Right renal pelvis (tissue), 4 donors: ENCODE measurements at regions not wholly inside any gene's neighbourhood (a gene's known extent, or its start where the extent isn't known, plus 50 kb on each side); places are given as distances from the start of the nearest gene placed in this dataset.

Experiments
- DNase-seq, 4 donors: peaks; one replicate each; pipeline ENCODE4 v3.0.0-alpha.2; 2013; ENCODE audit warnings: low read depth in 4 of 4, low spot score in 3 of 4, missing footprints in 1 of 4

GRCh38 chr7:126378642-126379041 lies 874.1 kb downstream of the GRM8 start:
- DNase-seq = no peak

- no peak for DNase-seq
Measured at GRCh38 chr7:126370038-126370668, 882.6 kb downstream of the GRM8 start.

- no peak for DNase-seq
Measured at GRCh38 chr7:126362746-126363145, 890.0 kb downstream of the GRM8 start.

GRCh38 chr7:126361183-126361582 lies 891.6 kb downstream of the GRM8 start:
- DNase-seq = no peak

GRCh38 chr7:126339813-126340212 lies 912.9 kb downstream of the GRM8 start:
- DNase-seq = no peak

- no peak for DNase-seq
Measured at GRCh38 chr7:126305671-126306070, 947.1 kb downstream of the GRM8 start.

GRCh38 chr7:126303926-126304325 lies 948.8 kb downstream of the GRM8 start:
- DNase-seq = no peak

GRCh38 chr7:126302639-126303038 lies 950.1 kb downstream of the GRM8 start:
- no peak for DNase-seq

GRCh38 chr7:126286317-126286716 lies 966.4 kb downstream of the GRM8 start:
- no peak for DNase-seq

GRCh38 chr7:126236261-126236660 lies 1016.5 kb downstream of the GRM8 start:
- no peak for DNase-seq

- DNase-seq = no peak
Measured at GRCh38 chr7:126228356-126229061, 1024.2 kb downstream of the GRM8 start.

GRCh38 chr7:126227643-126228042 lies 1025.1 kb downstream of the GRM8 start:
- DNase-seq = no peak

GRCh38 chr7:126227055-126227454 lies 1025.7 kb downstream of the GRM8 start:
- no peak for DNase-seq

- DNase-seq = no peak
Measured at GRCh38 chr7:126223729-126224128, 1029.0 kb downstream of the GRM8 start.

- DNase-seq = no peak
Measured at GRCh38 chr7:126222782-126223181, 1030.0 kb downstream of the GRM8 start.

- no peak for DNase-seq
Measured at GRCh38 chr7:126215785-126216184, 1037.0 kb downstream of the GRM8 start.

- no peak for DNase-seq
Measured at GRCh38 chr7:126213876-126214275, 1038.9 kb downstream of the GRM8 start.

GRCh38 chr7:126211875-126212274 lies 1040.9 kb downstream of the GRM8 start:
- no peak for DNase-seq

GRCh38 chr7:126210707-126211106 lies 1042.0 kb downstream of the GRM8 start:
- no peak for DNase-seq

GRCh38 chr7:126203185-126203584 lies 1049.6 kb downstream of the GRM8 start:
- DNase-seq = no peak

GRCh38 chr7:126202177-126202576 lies 1050.6 kb downstream of the GRM8 start:
- DNase-seq = no peak

- DNase-seq = no peak
Measured at GRCh38 chr7:126185959-126186580, 1066.7 kb downstream of the GRM8 start.
